Spleen (tissue), 11 donors: ENCODE measurements at regions not wholly inside any gene's neighbourhood (a gene's known extent, or its start where the extent isn't known, plus 50 kb on each side); places are given as distances from the start of the nearest gene placed in this dataset.

Source experiments
- DNase-seq: peaks from one replicate; pipeline ENCODE4 v3.0.0-alpha.2; 2020
- H3K27ac ChIP-seq, 8 donors: fragments of 200-600 bp; sonication (generic) in 7 of 8; 1 replicate in 4 of 8; 2 replicates in 4 of 8; pipeline versions ENCODE4 v1.5.0 to v1.8.0; 2016 to 2021; ENCODE audit warnings: inconsistent platforms in 4 of 8, mild to moderate bottlenecking in 4 of 8, moderate library complexity in 1 of 8
- H3K27me3 ChIP-seq, 7 donors: fragments of 200-600 bp; sonication (generic) in 6 of 7; replicated peaks in 1 of 7; 1 replicate in 4 of 7; 2 replicates in 3 of 7; pipeline versions ENCODE4 v1.5.0 to v1.8.0; 2016 to 2021; ENCODE audit warnings: inconsistent platforms in 3 of 7, mild to moderate bottlenecking in 1 of 7
- H3K36me3 ChIP-seq, 6 donors: fragments of 200-600 bp; sonication (generic) in 5 of 6; 1 replicate in 4 of 6; 2 replicates in 2 of 6; pipeline versions ENCODE4 v1.5.0 to v1.8.0; 2016 to 2021; ENCODE audit warnings: inconsistent platforms in 2 of 6
- H3K4me1 ChIP-seq, 6 donors: fragments of 200-600 bp; sonication (generic) in 5 of 6; 1 replicate in 3 of 6; 2 replicates in 3 of 6; pipeline versions ENCODE4 v1.5.0 to v1.8.0; 2016 to 2021; ENCODE audit warnings: inconsistent platforms in 3 of 6
- H3K4me3 ChIP-seq, 8 donors: fragments of 200-600 bp; sonication (generic) in 7 of 8; 1 replicate in 4 of 8; 2 replicates in 4 of 8; pipeline versions ENCODE4 v1.5.0 to v1.8.0; 2016 to 2021; ENCODE audit warnings: inconsistent platforms in 4 of 8, mild to moderate bottlenecking in 4 of 8, moderate library complexity in 2 of 8
- H3K9me3 ChIP-seq, 8 donors: fragments of 200-600 bp; sonication (generic) in 7 of 8; 1 replicate in 4 of 8; 2 replicates in 4 of 8; pipeline versions ENCODE4 v1.5.0 to v1.8.0; 2016 to 2021; ENCODE audit warnings: inconsistent platforms in 4 of 8
- POLR2A ChIP-seq, 3 donors: fragments of 450-650 bp; IDR thresholded peaks; one replicate each; pipeline ENCODE4 v1.5.1; 2017; ENCODE audit warnings: antibody characterized with exemption in 3 of 3, mild to moderate bottlenecking in 1 of 3
- POLR2AphosphoS5 ChIP-seq, 3 donors: sonication (generic); formaldehyde crosslinking; IDR thresholded peaks; one replicate each; pipeline ENCODE4 v1.5.1; 2017; ENCODE audit warnings: antibody characterized with exemption in 3 of 3
- WGBS, 5 donors: extraction: QIAGEN DNeasy Blood & Tissue Kit in 3 of 5; methylation state at CpG; one replicate each; pipeline versions ENCODE4 v1.1.5 to v1.1.7; 2013 to 2018; 5-methylcytosine and 5-hydroxymethylcytosine counted together
- intact Hi-C: fragments of 100-400 bp; cut with DNase I; formaldehyde crosslinking; loops from one replicate; pipeline ENCODE4 v1.15.0; 2023; ENCODE audit warnings: low total_unique reads
- TF ChIP-seq, protein P1 (sequence below), 11 experiments: fragments of 200-600 bp in 7 of 11; fragments of 450-650 bp in 4 of 11; sonication (generic) in 4 of 11; IDR thresholded peaks in 8 of 11; conservative IDR thresholded peaks in 3 of 11; 1 replicate in 7 of 11; 2 replicates in 4 of 11; pipeline versions ENCODE4 v1.4.0 to v1.8.0; 2016 to 2021; ENCODE audit warnings: antibody characterized with exemption in 11 of 11, inconsistent platforms in 4 of 11, mild to moderate bottlenecking in 1 of 11
- donor health status: healthy with polysubstance abuse.
- donor health status: DM: no; HTN: no; CAD: no; lungs with moderate emphysema.
- donor health status: DM: no; HTN: no; CAD: no.
- donor health status: Bipolar disorder and iron deficiency.
- donor health status: healthy.
- donor health status: DM: no; HTN: no; CAD: no.
- donor health status: DM: yes; HTN: yes; CAD: no.

DNA sequence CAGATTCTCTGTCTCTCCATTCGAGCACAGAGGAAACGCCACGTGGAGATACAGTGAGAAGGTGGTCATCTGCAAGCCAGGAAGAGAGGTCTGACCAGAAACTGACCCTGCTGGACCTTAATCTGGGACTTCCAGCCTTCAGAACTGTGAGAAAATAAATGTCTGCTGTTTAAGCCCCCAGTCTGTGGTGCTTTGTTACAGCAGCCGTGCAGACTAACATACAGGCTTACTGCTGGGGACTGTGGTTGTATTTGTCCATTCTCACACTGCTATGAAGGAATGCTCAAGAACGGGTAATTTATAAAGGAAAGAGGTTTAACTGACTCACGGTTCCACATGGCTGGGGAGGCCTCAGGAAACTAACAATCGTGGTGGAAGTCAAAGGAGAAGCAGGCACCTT, 432.7 kb downstream of the IRS1 start:
- 61 to 69% (median 64%) methylated on average over 7 of the region's 7 CpGs for WGBS, 5 donors

DNA sequence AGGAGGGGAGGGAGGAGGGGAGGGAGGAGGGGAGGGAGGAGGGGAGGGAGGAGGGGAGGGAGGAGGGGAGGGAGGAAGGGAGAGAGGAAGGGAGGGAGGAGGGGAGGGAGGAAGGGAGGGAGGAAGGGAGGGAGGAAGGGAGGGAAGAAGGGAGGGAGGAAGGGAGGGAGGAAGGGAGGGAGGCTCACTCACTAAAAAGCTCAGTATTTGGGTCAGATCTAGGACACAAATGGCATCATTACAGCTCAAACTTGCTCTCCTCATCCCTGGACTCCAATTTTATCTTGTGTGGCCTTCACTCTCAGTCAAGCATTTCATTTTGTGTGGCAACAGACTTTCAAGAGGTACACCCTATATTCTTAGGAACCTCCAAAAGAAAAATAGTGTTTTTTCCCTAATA, 435.4 kb downstream of the IRS1 start:
- Histone ChIP-seq H3K4me3 (no peak overlapping the region), H3K4me1 (no peaks in the 10 kb centered on the region), H3K27me3 (peaks cover 0 to 5% (median 0%) of the 10 kb centered on the region in 7 donors), H3K9me3 (no peaks in the 10 kb centered on the region), H3K27ac (no peak overlapping the region), H3K36me3 (no peaks in the 10 kb centered on the region)
- TF ChIP-seq POLR2A (IDR thresholded peaks at IDR 0.05) (no peak), POLR2AphosphoS5 (IDR thresholded peaks at IDR 0.05) (no peak)
- TF ChIP-seq, protein P1, sequence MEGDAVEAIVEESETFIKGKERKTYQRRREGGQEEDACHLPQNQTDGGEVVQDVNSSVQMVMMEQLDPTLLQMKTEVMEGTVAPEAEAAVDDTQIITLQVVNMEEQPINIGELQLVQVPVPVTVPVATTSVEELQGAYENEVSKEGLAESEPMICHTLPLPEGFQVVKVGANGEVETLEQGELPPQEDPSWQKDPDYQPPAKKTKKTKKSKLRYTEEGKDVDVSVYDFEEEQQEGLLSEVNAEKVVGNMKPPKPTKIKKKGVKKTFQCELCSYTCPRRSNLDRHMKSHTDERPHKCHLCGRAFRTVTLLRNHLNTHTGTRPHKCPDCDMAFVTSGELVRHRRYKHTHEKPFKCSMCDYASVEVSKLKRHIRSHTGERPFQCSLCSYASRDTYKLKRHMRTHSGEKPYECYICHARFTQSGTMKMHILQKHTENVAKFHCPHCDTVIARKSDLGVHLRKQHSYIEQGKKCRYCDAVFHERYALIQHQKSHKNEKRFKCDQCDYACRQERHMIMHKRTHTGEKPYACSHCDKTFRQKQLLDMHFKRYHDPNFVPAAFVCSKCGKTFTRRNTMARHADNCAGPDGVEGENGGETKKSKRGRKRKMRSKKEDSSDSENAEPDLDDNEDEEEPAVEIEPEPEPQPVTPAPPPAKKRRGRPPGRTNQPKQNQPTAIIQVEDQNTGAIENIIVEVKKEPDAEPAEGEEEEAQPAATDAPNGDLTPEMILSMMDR (IDR thresholded peaks at IDR 0.05 in 8 of 11, conservative IDR thresholded peaks at IDR 0.05 in 3 of 11), result no peak
- no peak for DNase-seq
- intact Hi-C loops, result no loop called here

More for the DNA sequence above, 432.7 kb downstream of the IRS1 start:
- Histone ChIP-seq H3K4me3 (no peak overlapping the region), H3K36me3 (no peaks in the 10 kb centered on the region), H3K9me3 (no peaks in the 10 kb centered on the region), H3K4me1 (no peaks in the 10 kb centered on the region), H3K27me3 (peaks cover 0 to 5% (median 0%) of the 10 kb centered on the region in 7 donors), H3K27ac (no peak overlapping the region)
- intact Hi-C loops, result no loop called here
- TF ChIP-seq, protein P1 (IDR thresholded peaks at IDR 0.05 in 8 of 11, conservative IDR thresholded peaks at IDR 0.05 in 3 of 11), result no peak
- no peak for TF ChIP-seq POLR2A (IDR thresholded peaks at IDR 0.05)
- no peak for TF ChIP-seq POLR2AphosphoS5 (IDR thresholded peaks at IDR 0.05)
- no peak for DNase-seq

DNA sequence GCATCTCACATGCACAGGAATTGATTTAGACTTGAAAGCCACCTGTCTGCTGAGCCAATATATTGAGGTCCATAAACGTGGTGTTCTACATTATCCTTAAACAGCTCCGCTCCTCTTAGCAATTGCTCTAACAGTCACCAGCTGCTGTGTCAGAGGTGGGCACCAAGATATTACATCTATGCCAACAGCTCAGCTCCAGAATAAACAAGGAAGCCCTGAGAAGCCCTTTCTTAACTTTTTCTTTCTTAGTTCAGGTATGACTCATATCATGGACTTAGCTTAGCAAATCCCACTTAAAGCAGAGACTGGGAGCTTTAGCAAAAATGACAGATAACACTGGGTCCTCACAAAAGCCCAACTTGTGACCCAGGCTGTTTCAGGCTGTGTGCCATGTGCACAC, 436.6 kb downstream of the IRS1 start:
- no peak overlapping the region for H3K27ac ChIP-seq
- WGBS, 5 donors, result 82 to 88% (median 87%) methylated on average over 2 of the region's 2 CpGs
- TF ChIP-seq, protein P1 (IDR thresholded peaks at IDR 0.05 in 8 of 11, conservative IDR thresholded peaks at IDR 0.05 in 3 of 11), result no peak
- H3K4me3 ChIP-seq, result no peak overlapping the region
- H3K27me3 ChIP-seq, result peaks cover 0 to 5% (median 0%) of the 10 kb centered on the region in 7 donors
- H3K36me3 ChIP-seq, result no peaks in the 10 kb centered on the region
- H3K9me3 ChIP-seq, result no peaks in the 10 kb centered on the region
- intact Hi-C loops, result no loop called here
- H3K4me1 ChIP-seq, result no peaks in the 10 kb centered on the region
- no peak for DNase-seq

DNA sequence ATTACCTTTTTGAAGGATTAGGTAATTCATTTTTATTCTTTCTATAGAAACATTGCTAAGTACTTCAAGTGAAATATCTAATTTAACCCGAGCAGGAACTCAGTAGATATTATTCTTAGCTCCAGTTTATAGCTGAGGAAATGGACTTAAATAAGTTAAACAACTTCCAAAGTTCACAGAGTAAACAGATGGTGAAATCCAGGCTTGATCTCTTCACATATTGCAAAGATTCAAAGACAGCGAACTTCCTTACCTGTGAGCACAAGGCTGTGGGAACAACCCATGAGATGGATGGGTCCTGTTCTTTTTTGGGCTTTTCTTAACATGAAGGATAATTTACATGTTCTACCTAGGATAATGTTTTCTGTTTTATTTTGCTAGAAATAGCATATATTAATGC, 439.0 kb downstream of the IRS1 start:
- intact Hi-C loops, result no loop called here
- WGBS, 5 donors, result 75 to 79% (median 76%) methylated on average over 2 of the region's 2 CpGs
- Histone ChIP-seq H3K4me1 (no peaks in the 10 kb centered on the region), H3K4me3 (no peak overlapping the region), H3K9me3 (no peaks in the 10 kb centered on the region), H3K27me3 (peaks cover 0 to 7% (median 0%) of the 10 kb centered on the region in 7 donors), H3K36me3 (no peaks in the 10 kb centered on the region), H3K27ac (no peak overlapping the region)
- TF ChIP-seq POLR2AphosphoS5 (IDR thresholded peaks at IDR 0.05) (no peak), POLR2A (IDR thresholded peaks at IDR 0.05) (no peak)
- TF ChIP-seq, protein P1 (IDR thresholded peaks at IDR 0.05 in 8 of 11, conservative IDR thresholded peaks at IDR 0.05 in 3 of 11), result no peak
- no peak for DNase-seq
